SK-N-SH treated with all-trans-retinoic acid at 6 μM for 48 hours (cell line): ENCODE measurements at regions not wholly inside any gene's neighbourhood (a gene's known extent, or its start where the extent isn't known, plus 50 kb on each side); places are given as distances from the start of the nearest gene placed in this dataset.

Experiments
- ATAC-seq: fragments of 200-7000 bp; cut with Tn5 transposase; 3 replicates; pipeline ENCODE4 v1.9.1; 2020; ENCODE audit warnings: mild to moderate bottlenecking, moderate library complexity
- ARNTL ChIP-seq: fragments of 450-650 bp; formaldehyde crosslinking; IDR thresholded peaks from 2 replicates; pipeline ENCODE4 v1.5.0; 2020; ENCODE audit warnings: low read depth, mild to moderate bottlenecking, moderate library complexity, borderline replicate concordance
- BACH2 ChIP-seq: fragments of 250-450 bp; sonication (Bioruptor Pico); IDR thresholded peaks from 2 replicates; pipeline ENCODE4 v1.9.0; 2021; ENCODE audit warnings: mild to moderate bottlenecking, borderline replicate concordance
- CREB5 ChIP-seq: fragments of 250-450 bp; sonication (Bioruptor Pico); IDR thresholded peaks from 2 replicates; pipeline ENCODE4 v1.5.1; 2020; ENCODE audit warnings: low read depth, mild to moderate bottlenecking, moderate library complexity
- CSDC2 ChIP-seq: fragments of 250-450 bp; sonication (Bioruptor Pico); IDR thresholded peaks from 2 replicates; pipeline ENCODE4 v1.5.0; 2020; ENCODE audit warnings: mild to moderate bottlenecking, moderate library complexity
- CSRNP3 ChIP-seq: fragments of 250-450 bp; sonication (Bioruptor Pico); IDR thresholded peaks from 2 replicates; pipeline ENCODE4 v1.5.1; 2021; ENCODE audit warnings: mild to moderate bottlenecking, moderate library complexity
- ESRRG ChIP-seq: fragments of 250-450 bp; sonication (Bioruptor Pico); IDR thresholded peaks from 2 replicates; pipeline ENCODE4 v1.6.1; 2021; ENCODE audit warnings: mild to moderate bottlenecking
- GLIS3 ChIP-seq: fragments of 250-450 bp; sonication (Bioruptor Pico); IDR thresholded peaks from 2 replicates; pipeline ENCODE4 v1.5.0; 2020; ENCODE audit warnings: mild to moderate bottlenecking, moderate library complexity
- ISL1 ChIP-seq: fragments of 250-450 bp; sonication (Bioruptor Pico); IDR thresholded peaks from 2 replicates; pipeline ENCODE4 v2.1.2; 2022; ENCODE audit warnings: mild to moderate bottlenecking, moderate library complexity
- OSR1 ChIP-seq: fragments of 250-450 bp; sonication (Bioruptor Pico); IDR thresholded peaks from 2 replicates; pipeline ENCODE4 v1.8.0; 2022; ENCODE audit warnings: moderate library complexity, mild to moderate bottlenecking, inconsistent platforms
- PATZ1 ChIP-seq: fragments of 250-450 bp; sonication (Bioruptor Pico); IDR thresholded peaks from 2 replicates; pipeline ENCODE4 v1.8.0; 2020; ENCODE audit warnings: mild to moderate bottlenecking, moderate library complexity, borderline replicate concordance
- PPARA ChIP-seq: fragments of 250-450 bp; sonication (Bioruptor Pico); IDR thresholded peaks from 2 replicates; pipeline ENCODE4 v1.5.0; 2020; ENCODE audit warnings: mild to moderate bottlenecking, borderline replicate concordance
- RARB ChIP-seq: fragments of 250-450 bp; sonication (Bioruptor Pico); IDR thresholded peaks from 2 replicates; pipeline ENCODE4 v1.8.0; 2021; ENCODE audit warnings: mild to moderate bottlenecking, moderate library complexity
- SNAI2 ChIP-seq: fragments of 250-450 bp; sonication (Bioruptor Pico); IDR thresholded peaks from 2 replicates; pipeline ENCODE4 v1.5.0; 2020; ENCODE audit warnings: mild to moderate bottlenecking, moderate library complexity
- TCF4 ChIP-seq: fragments of 250-450 bp; sonication (Bioruptor Pico); IDR thresholded peaks from 2 replicates; pipeline ENCODE4 v1.8.0; 2021; ENCODE audit warnings: mild to moderate bottlenecking, moderate library complexity, borderline replicate concordance
- TOX ChIP-seq: fragments of 250-450 bp; sonication (Bioruptor Pico); IDR thresholded peaks from 2 replicates; pipeline ENCODE4 v1.8.0; 2021; ENCODE audit warnings: mild to moderate bottlenecking, moderate library complexity, borderline replicate concordance
- TSHZ2 ChIP-seq: fragments of 250-450 bp; sonication (Bioruptor Pico); IDR thresholded peaks from 2 replicates; pipeline ENCODE4 v1.5.0; 2020; ENCODE audit warnings: mild to moderate bottlenecking, moderate library complexity
- ZC3H10 ChIP-seq: fragments of 250-450 bp; sonication (Bioruptor Pico); IDR thresholded peaks from 2 replicates; pipeline ENCODE4 v1.5.1; 2021; ENCODE audit warnings: mild to moderate bottlenecking, moderate library complexity
- ZFP3 ChIP-seq: fragments of 250-450 bp; sonication (Bioruptor Pico); IDR thresholded peaks from 2 replicates; pipeline ENCODE4 v1.5.0; 2020; ENCODE audit warnings: mild to moderate bottlenecking, moderate library complexity
- ZFP30 ChIP-seq: fragments of 450-650 bp; formaldehyde crosslinking; IDR thresholded peaks from 2 replicates; pipeline ENCODE4 v1.5.0; 2022; ENCODE audit warnings: mild to moderate bottlenecking, moderate library complexity
- ZNF565 ChIP-seq: fragments of 450-650 bp; formaldehyde crosslinking; conservative IDR thresholded peaks from 2 replicates; pipeline ENCODE4 v1.5.0; 2020; ENCODE audit warnings: low read depth, mild to moderate bottlenecking, moderate library complexity
- ZNF70 ChIP-seq: fragments of 450-650 bp; formaldehyde crosslinking; IDR thresholded peaks from 2 replicates; pipeline ENCODE4 v1.5.0; 2020; ENCODE audit warnings: mild to moderate bottlenecking, moderate library complexity

- no peak for ATAC-seq
- TF ChIP-seq TCF4 (CRISPR knock-in tag) (no peak), ZFP3 (CRISPR knock-in tag) (no peak), GLIS3 (CRISPR knock-in tag) (no peak), CSDC2 (CRISPR knock-in tag) (no peak), ZNF70 (CRISPR knock-in tag) (no peak), SNAI2 (CRISPR knock-in tag) (no peak), RARB (CRISPR knock-in tag) (no peak), ESRRG (CRISPR knock-in tag) (no peak), ZNF565 (CRISPR knock-in tag) (no peak), PATZ1 (CRISPR knock-in tag) (no peak), ARNTL (CRISPR knock-in tag) (no peak), CSRNP3 (CRISPR knock-in tag) (no peak), OSR1 (CRISPR knock-in tag) (no peak)
Measured at GRCh38 chr13:31853643-31854326, 114.5 kb downstream of the RXFP2 start.

- no peak for ATAC-seq
- TF ChIP-seq CSDC2 (CRISPR knock-in tag) (no peak), ESRRG (CRISPR knock-in tag) (no peak), ZNF565 (CRISPR knock-in tag) (no peak), ZNF70 (CRISPR knock-in tag) (no peak), RARB (CRISPR knock-in tag) (no peak), SNAI2 (CRISPR knock-in tag) (no peak), ZFP30 (CRISPR knock-in tag) (no peak), BACH2 (CRISPR knock-in tag) (no peak), TOX (CRISPR knock-in tag) (no peak), ZFP3 (CRISPR knock-in tag) (no peak), TSHZ2 (CRISPR knock-in tag) (no peak), ZC3H10 (no peak), OSR1 (CRISPR knock-in tag) (no peak), PATZ1 (CRISPR knock-in tag) (no peak), CSRNP3 (CRISPR knock-in tag) (no peak), PPARA (CRISPR knock-in tag) (no peak), TCF4 (CRISPR knock-in tag) (no peak), ISL1 (no peak), CREB5 (CRISPR knock-in tag) (no peak), ARNTL (CRISPR knock-in tag) (no peak)
Measured at GRCh38 chr13:31859571-31859970, 120.2 kb downstream of the RXFP2 start.
